GM21526 (cell line): ENCODE measurements at regions not wholly inside any gene's neighbourhood (a gene's known extent, or its start where the extent isn't known, plus 50 kb on each side); places are given as distances from the start of the nearest gene placed in this dataset.

Source experiments
- ATAC-seq: cut with Tn5 transposase; IDR thresholded peaks from one replicate; pipeline ENCODE4 v1.9.1; 2021; ENCODE audit warnings: moderate library complexity; ENCODE audit not compliant: unreplicated experiment, low FRiP score

DNA sequence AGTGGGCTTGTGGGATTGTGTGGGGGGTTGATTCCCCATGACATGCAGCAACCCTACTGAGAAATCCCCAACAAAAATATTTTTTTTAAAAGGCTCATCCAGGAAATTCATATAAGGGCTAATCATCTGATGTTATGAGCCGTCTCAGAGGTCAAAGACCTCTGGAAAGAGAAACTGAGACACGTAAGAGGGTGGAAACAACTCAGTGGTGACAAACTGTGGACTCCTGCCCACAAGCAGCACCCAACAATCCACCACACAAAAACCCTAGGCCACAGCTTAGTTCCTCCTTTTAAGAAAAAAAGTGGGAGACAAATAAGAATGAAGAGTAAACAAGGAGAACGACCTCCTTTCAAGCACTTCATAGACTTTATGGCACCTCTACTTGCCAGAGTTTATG lies 1096.1 kb upstream of the NRXN1 start:
- ATAC-seq, result no peak

DNA sequence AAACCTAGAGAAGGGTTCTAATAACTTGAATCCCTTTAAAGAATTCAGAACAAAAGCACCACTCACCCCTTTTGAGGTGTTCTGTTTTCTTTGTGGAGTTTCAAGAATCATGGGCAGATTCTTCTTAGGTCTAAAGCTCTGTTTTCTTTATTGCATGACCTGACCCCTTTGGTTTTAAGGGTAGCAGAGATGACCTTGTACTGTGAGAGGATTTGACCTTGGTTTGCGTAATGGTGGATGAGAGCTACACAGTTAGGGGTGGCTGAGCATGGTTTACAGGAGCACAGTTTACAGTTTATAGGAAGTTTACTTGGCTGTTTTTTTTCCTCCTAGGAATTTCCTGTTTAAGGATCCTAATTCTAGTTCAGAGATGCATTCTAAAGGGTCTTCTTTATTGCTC lies 1095.6 kb upstream of the NRXN1 start:
- ATAC-seq, result no peak

DNA sequence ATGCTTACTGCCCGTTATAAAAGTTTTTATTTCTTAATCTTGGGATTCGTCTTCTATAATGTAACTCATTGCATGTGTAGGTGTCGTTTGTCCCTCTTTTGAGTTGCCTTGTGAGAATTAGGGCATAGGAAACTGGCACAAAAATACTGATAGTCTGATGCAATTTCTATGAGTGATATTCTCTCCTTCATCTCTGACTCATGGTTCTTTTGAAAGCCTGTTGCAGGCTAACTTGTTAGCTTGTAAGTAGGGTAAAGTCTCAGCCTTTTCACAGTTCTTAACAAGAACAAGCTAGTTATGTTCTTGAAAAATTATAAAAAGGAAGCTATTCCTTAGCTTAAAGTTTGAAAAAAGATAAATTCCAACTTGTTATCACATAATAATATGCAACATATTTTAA lies 1085.4 kb upstream of the NRXN1 start:
- no peak for ATAC-seq

DNA sequence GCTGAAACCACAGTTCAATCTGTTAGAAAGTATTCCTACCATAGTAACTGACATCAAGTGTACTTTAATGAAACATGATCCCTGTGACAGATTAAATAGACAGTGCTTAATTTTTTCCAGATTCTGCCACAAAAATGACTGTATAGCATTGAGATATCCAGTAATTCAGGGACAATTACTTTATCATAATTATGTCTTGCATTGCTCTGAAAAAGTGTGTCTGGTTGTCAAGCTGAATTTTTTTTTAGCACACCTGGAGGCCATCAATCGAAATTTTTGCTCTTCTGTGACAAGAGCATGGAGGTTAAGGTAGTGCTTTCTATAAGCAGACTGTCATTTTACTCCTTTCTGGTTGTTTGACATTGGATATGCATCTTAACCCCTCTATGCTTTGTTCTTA lies 1083.8 kb upstream of the NRXN1 start:
- ATAC-seq, result no peak

DNA sequence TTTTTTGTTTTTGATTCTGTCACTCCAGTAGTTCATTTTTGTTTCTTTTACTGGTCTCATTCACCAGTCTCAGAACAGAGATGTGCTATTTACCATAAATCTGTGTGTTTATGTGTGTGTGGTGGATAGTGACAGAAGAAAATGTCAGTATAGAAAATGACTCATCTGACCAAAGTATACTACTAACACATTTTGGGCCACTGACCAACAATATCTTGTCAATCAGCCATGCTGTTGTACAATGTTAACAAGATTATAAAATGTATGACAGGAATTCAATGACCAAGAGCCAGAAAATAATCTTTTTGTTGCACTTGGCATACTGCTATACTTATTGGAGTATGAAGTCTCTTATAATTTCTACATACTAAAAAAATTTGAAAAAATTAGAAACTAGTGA lies 1081.4 kb upstream of the NRXN1 start:
- ATAC-seq, result no peak

DNA sequence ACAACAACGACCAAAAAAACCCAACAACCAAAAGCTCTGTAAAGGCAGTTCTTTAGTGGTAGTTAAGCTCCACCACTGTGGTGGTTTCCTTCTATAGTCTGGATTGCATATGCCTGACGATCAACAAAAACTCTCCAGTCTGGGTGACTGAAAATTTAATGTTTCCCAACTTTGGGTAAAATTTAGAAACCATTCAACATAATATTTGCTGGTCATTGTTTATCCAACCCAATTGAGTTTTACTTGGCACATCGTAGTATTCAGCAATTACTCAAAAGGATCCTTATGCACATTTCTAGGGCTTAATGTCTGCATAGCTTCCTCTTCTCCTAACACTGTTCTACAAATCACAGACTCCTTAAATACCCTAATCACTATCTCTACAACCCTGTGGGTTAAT lies 1080.2 kb upstream of the NRXN1 start:
- ATAC-seq, result no peak

DNA sequence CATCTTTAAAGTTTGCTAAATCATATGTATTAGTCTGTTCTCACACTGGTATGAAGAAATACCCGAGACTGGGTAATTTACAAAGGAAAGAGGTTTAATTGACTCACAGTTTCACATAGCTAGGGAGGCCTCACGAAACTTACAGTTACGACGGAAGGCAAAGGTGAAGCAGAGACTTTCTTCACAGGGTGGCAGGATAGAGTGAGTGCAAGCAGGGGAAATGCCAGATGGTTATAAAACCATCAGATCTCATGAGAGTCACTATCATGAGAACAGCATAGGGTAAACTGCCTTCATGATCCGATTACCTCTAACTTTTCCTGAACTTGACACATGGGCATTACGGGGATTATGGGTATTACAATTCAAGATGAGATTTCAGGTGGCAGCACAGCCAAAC lies 1075.2 kb upstream of the NRXN1 start:
- no peak for ATAC-seq

DNA sequence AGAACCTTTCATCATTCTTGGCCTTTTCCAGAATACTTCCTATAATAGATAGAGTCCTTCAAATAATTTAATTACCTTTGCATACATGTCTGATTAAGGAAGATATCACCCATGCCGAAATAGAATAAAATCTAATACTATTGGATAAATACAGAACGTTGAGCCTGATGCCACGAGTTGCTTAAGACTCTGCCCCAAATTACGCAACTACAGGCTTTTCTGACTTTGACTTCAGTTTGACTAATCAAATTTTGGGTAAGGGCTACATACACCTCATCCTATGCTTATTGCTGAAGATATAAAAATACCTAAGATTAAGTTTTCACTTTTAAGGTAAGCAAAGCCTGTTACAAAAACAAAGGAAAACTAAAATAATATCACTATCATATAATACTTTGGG lies 1065.1 kb upstream of the NRXN1 start:
- ATAC-seq, result no peak

DNA sequence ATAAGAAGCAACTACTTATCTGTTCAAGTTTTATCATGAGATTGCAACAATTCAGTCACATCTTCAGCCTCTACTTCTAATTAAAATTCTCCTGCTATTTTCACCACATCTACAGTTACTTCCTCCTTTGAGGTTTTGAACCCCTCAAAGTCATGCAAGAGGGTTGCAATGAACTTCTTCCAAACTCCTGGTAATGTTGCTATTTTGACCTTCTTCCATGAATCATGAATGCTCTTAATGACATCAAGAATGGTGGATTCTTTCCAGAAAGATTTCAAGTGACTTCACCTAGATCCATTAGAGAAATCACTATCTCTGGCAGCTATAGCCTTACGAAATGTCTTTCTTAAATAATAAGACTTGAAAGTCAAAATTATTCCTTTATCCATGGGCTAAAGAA lies 1052.8 kb upstream of the NRXN1 start:
- no peak for ATAC-seq

DNA sequence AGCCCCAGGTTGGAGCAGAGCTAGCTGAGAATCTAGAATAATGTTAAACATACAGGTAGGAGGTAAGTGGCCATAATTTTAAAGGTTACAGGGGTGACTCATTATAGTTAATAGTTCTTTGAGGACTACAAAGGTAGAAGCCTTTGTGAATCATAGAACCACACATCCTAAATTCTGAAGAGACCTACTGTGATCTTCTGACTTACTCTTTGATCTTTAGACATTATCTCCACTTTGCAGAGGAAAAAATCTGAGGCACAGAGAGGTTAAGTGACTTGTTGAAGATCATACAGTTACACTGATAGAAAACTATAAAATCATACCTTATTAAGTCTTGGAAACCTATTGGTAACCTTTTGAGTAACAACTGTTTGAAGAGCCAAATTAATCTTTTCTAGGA lies 1051.3 kb upstream of the NRXN1 start:
- no peak for ATAC-seq

DNA sequence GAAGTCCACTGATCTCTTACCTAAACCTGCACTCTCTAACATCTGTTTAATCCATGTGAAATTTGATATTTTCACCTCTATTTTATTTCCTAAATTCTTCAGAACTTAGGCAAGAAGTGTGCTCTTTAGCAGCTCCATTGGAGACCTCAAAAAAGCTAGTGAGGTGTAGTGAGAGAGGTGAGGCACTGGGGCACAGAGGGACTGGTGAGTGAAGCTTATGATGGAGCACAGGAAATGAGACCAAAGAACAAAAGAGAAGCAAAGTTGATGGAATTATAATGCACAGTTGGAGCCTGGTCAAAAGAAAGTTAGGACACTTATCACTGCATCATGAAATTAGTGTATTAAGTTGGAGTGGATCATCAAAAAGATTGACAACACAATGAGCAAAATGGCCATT lies 1050.7 kb upstream of the NRXN1 start:
- no peak for ATAC-seq

DNA sequence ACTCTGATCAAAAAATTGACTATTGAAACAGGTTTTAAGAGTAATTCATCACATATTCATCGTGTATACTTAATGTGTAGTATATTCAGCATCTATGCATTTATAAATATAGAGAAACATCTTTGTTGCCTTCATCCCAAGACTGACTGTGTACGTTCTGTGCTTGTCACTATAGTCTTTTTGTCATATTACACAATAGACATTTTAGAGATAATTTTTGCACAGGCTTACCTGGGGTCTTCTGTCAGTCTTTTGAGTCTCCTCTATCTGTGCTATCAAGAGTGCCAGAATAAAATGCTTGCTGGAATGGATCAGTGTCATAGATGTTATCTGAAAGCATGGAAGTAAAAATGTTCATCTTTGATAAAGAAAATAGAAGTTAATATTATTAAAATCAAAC lies 1047.7 kb upstream of the NRXN1 start:
- no peak for ATAC-seq

DNA sequence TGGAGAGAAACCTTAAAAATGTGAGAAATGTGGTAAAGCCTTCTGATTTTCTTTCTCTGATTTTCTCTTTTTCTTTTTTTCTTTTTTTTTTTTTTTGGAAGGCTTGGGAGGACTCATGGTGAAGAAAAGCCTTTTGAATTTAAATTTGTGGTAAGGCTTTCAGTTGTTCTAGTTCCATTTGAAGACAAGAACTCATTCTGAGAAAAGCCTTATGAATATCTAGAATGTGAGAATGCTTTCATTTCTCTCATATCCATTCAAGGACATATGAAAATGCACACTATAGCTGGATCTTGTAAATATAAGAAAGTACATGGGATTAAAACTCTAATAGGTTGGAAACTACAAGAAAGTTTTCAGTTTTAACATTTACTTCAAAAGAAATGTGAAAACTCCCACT lies 1045.2 kb upstream of the NRXN1 start:
- no peak for ATAC-seq

DNA sequence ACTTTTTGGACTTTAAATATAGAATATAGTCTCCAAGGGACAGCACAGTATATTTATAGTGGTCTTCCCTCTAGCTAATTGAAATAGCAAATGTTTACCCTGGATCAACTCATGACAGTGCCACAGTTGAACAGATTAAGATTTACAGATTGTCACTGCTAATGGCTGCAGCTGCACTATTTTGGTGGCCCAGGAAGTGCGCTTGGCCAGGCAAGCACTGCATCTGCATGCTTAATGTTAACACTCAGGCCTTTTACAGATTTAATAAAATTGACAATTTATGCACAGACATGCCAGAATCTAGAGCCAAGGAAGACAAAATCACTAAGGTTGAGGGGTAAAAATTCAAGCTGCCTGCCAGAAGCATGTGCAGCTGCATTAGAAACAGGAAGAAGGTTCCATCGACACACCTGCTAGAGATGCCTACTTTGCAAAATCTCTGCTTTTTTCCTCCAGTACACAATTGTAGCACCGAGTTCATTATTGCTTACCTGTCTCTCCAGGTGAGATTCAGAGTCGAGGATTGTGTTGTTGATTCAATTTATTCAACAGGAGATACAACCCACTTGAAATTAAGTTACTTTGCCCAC lies 1042.3 kb upstream of the NRXN1 start:
- no peak for ATAC-seq

DNA sequence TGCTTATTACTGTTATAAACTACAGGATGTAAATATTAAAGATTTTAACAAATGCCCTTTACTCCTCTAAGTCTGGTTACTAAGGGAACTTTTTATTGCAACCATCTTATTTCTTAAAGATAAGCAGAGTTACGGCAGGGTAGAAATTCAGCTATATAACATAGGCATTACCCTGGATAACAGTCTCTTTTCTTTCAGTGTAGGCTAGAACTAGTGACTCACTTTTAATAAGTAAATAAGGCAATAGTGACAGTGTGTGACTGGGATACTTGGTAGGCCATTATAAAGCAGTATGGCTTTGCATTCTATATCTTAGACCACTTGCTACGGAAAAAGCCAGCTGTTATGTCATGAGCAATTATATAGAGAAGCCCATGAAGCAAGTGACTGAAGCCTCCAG lies 1041.0 kb upstream of the NRXN1 start:
- ATAC-seq, result no peak

DNA sequence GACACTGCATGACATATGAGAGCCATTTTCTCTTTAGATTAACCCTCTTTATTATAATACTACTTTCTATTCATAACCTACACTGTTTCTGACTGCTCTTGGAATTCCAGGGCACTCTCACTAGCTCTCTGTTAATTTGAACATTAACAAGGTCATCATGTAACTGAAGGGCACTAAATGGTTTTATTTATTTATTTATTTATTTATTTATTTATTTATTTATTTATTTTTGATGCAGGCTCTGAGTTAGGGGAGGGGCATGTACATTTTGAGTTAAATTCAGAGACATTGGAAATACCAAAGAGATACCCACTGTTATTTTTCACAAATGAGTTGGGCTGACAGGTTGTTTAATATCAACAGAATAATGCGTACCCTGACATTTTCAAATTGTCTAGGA lies 1038.7 kb upstream of the NRXN1 start:
- no peak for ATAC-seq

DNA sequence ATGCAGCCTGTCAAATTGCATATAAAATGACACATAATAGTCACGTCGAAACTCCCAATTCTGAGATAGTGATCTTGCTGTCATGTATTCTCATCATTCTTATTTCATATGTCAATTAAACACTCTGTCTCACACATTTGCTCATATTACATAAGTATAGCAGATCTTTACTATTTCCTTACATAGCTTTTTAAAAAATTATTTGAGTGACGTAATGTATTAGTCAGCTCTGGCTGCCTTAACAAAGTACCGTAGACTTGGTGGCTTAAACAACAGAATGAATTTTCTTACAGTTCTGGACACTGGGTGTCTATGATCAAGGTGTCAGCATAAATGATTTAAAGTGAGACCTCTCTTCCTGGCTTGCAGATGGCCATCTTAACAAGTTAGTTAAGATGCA lies 1032.3 kb upstream of the NRXN1 start:
- ATAC-seq, result no peak

DNA sequence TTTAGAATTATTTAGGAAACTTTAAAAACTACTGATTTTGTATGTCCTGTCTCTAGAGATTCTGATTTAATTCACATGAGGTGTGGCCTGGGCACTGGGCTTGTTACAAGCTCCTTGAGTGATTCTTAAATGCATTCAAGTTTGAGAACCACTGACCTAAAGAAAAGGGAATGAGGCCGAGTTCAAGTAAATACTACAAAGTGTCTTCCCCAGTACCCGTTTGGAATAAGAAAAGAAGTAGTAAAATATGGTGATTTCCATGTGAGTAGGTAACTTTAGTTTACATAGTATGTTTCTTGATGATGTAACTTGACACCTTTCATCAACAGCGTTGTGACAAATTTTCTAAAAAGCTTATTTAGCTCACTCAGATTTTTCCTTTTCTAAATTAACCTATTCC lies 1022.9 kb upstream of the NRXN1 start:
- ATAC-seq, result no peak

DNA sequence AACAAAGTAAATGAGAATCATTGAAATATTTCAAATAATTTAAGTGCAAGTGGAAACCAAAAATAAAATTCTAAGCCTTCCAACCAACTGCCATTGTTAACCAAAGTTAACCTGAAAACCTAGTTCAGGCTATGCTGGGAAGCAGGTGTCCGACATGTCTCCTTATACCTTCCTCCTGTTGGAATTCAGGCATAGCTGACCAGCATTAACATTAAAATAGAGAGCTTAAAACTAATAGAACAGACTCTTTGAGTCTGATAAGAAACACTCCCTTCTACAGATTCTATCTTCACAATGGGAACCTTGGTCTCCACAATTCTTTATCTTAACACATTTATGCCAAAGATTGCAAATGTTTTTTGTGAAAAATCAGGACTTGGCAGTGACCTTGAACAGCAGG lies 1004.9 kb upstream of the NRXN1 start:
- ATAC-seq, result no peak

DNA sequence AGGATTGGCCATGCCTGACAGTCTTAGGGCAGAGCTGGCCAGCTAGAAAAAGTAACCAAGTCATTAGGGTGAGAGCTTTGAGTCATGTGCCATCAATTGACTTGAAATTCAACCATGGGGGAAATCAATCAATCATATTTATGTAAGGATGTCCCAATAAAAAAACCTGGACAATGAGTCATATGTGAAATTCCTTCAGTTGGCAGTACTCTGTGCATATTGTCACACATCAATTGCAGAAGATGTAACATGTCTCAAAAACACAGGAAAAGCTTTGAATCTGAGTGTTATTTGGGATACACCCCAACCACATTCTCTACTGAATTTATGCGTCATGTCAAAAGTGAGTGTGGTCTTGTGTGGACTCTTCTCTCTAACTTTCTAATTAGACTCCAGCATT lies 1004.1 kb upstream of the NRXN1 start:
- ATAC-seq, result no peak

DNA sequence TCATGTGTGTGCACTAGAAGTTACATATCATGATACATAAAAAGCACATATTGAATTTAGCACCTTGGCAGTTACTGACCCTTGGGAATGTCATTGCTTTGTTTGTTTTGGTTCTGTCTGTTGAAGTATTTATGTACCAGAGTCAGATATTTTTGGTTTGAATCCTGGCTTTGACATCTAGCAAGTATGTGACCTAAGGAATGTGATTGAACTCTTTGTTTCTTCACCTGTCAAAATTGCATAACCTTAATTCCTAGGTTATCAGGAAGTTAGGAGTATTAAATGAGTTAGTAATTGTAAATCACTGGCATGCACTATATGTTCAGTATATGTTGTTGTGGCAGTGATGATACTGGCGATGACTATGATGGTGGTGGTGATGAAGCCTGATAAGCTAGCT lies 1003.5 kb upstream of the NRXN1 start:
- ATAC-seq, result no peak

DNA sequence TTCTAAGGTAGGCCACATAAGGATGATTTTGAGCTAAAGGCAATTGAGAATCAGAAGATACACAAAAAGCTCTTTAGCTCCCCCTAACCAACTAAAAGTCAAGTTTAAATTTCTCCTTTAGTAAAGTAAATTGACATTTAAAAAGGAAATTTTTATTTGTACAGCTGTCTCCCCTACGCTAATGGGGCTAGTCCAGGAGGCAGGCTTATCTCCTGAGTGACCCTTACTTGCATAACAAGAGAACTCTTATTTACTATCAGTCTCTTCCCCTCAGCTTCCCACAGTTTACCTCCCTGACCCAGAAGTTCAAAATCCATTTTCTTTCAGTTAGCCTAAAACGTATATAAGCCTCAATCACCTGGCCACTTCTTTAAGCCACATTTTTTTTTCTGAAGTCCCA lies 1002.8 kb upstream of the NRXN1 start:
- no peak for ATAC-seq

DNA sequence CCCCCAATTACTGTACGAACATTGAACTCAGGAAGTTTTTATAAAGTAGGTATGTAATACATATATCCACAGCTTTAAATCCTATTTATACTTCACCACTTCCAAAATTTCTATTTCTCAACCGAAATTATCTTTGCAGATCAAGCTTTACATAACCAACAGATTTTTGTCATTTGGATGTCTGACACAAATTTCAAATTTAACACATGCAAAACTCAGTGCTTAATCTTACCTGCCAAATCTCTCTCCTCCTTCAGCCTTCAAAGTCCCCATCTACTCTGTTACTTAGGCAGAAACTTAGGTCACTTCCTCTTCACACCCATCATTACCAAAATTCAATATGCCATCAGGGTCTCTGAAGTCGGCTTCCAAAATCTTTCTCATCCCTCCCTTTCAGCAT lies 990.1 kb upstream of the NRXN1 start:
- ATAC-seq, result no peak
